ENCODE measurements at regions not wholly inside any gene's neighbourhood (a gene's known extent, or its start where the extent isn't known, plus 50 kb on each side); places are given as distances from the start of the nearest gene placed in this dataset.

DNA sequence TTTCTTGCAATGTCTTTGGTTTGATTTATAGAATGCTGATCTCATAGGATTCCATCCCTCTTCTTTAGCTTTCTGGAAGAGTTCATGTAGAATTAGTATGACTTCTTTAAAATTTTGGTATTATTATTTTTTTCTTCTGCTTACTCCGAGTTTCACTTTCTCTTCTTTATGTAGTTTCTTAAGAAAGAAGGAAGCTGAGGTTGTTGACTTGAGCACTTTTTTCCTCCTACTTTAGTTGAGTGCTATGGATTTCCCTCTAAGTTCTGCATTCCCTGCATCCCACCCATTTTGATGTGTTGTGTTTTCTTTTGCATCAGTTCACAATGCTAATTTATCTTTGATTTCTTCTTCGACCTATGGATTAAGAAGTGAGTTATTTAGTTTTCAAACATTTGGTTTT lies 78.9 kb upstream of the SPRED2 start:
- Mint-ChIP-seq H3K9me3 (peaks cover 6% of the 10 kb centered on the region), H3K36me3 (ENCODE audit: low read depth) (peaks cover 5% of the 10 kb centered on the region), H3K27me3 (ENCODE audit: low read depth) (no peaks in the 10 kb centered on the region), H3K4me3 (no peak overlapping the region), H3K4me1 (no peaks in the 10 kb centered on the region), H3K27ac (ENCODE audit: unreplicated experiment) (no peak overlapping the region)
- no peak for DNase-seq (ENCODE audit: low read depth, low spot score)
- TF ChIP-seq, protein P1, sequence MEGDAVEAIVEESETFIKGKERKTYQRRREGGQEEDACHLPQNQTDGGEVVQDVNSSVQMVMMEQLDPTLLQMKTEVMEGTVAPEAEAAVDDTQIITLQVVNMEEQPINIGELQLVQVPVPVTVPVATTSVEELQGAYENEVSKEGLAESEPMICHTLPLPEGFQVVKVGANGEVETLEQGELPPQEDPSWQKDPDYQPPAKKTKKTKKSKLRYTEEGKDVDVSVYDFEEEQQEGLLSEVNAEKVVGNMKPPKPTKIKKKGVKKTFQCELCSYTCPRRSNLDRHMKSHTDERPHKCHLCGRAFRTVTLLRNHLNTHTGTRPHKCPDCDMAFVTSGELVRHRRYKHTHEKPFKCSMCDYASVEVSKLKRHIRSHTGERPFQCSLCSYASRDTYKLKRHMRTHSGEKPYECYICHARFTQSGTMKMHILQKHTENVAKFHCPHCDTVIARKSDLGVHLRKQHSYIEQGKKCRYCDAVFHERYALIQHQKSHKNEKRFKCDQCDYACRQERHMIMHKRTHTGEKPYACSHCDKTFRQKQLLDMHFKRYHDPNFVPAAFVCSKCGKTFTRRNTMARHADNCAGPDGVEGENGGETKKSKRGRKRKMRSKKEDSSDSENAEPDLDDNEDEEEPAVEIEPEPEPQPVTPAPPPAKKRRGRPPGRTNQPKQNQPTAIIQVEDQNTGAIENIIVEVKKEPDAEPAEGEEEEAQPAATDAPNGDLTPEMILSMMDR (conservative IDR thresholded peaks at IDR 0.05), result no peak

DNA sequence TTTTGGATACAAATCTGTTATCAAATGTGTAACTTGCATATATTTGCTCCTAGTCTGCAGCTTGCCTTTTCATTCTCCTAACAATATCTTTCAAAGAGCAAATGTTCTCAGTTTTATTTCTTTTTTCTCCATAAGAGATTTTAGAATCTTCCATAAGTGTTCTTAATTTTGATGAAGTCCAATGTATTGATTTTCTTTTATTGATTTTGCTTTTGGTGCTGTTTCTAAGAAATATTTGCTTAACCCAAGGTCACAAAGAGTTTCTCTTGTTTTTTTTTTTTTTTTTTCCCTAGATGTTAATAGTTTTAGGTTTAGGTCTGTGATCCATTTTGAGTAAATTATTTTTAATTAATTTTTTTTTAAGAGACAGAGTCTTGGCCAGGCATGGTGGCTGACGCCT lies 75.8 kb upstream of the SPRED2 start:
- H3K4me3 Mint-ChIP-seq, result no peak overlapping the region
- no peaks in the 10 kb centered on the region for H3K4me1 Mint-ChIP-seq
- peaks cover 5% of the 10 kb centered on the region for H3K36me3 Mint-ChIP-seq (ENCODE audit: low read depth)
- TF ChIP-seq, protein P1 (conservative IDR thresholded peaks at IDR 0.05), result no peak
- H3K9me3 Mint-ChIP-seq, result peaks cover 6% of the 10 kb centered on the region
- H3K27ac Mint-ChIP-seq (ENCODE audit: unreplicated experiment), result no peak overlapping the region
- no peak for DNase-seq (ENCODE audit: low read depth, low spot score)
- no peaks in the 10 kb centered on the region for H3K27me3 Mint-ChIP-seq (ENCODE audit: low read depth)

DNA sequence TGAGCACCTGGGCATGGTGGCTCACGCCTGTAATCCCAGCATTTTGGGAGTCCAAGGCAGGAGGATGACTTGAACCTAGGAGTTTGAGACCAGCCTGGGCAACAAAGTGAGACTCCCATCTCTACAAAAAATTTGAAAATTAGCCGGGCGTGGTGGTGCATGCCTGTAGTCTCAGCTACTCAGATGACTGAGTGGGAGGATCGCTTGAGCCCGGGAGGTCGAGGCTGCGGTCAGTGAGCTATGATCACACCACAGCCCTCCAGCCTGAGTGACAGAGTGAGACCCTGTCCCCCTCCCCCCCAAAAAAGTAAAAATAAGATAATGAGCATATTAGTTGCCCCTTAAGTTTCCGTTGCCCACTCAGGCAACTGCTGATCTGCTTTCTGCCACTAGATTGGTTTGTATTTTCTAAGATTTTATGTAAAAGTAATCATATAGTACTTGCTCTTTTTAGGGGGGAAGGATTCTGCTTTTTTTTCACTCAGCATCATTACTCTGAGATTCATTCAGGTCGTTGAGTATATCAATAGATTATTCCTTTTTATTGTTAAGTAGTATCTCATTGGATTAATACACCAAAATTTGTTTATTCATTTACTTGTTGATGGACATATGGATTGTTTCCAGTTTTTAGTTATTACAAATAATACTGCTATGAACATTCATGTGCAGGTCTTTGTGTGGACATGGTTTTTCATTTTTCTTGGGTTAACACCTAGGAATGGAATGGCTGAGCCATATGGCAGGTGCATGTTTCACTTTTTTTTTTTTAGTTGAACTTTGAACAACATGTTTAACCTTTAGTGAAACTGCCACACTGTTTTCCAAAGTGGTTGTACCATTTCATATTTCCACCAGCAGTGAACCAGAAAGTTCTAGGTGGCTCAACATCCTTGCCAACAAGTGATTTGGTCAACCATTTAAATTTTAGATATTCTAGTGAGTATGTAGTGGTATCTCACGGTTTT lies 75.0 kb upstream of the SPRED2 start:
- no peak overlapping the region for H3K27ac Mint-ChIP-seq (ENCODE audit: unreplicated experiment)
- H3K4me1 Mint-ChIP-seq, result no peaks in the 10 kb centered on the region
- peaks cover 5% of the 10 kb centered on the region for H3K36me3 Mint-ChIP-seq (ENCODE audit: low read depth)
- no peak for DNase-seq (ENCODE audit: low read depth, low spot score)
- TF ChIP-seq, protein P1 (conservative IDR thresholded peaks at IDR 0.05), result no peak
- H3K4me3 Mint-ChIP-seq, result no peak overlapping the region
- no peaks in the 10 kb centered on the region for H3K27me3 Mint-ChIP-seq (ENCODE audit: low read depth)
- peaks cover 6% of the 10 kb centered on the region for H3K9me3 Mint-ChIP-seq

DNA sequence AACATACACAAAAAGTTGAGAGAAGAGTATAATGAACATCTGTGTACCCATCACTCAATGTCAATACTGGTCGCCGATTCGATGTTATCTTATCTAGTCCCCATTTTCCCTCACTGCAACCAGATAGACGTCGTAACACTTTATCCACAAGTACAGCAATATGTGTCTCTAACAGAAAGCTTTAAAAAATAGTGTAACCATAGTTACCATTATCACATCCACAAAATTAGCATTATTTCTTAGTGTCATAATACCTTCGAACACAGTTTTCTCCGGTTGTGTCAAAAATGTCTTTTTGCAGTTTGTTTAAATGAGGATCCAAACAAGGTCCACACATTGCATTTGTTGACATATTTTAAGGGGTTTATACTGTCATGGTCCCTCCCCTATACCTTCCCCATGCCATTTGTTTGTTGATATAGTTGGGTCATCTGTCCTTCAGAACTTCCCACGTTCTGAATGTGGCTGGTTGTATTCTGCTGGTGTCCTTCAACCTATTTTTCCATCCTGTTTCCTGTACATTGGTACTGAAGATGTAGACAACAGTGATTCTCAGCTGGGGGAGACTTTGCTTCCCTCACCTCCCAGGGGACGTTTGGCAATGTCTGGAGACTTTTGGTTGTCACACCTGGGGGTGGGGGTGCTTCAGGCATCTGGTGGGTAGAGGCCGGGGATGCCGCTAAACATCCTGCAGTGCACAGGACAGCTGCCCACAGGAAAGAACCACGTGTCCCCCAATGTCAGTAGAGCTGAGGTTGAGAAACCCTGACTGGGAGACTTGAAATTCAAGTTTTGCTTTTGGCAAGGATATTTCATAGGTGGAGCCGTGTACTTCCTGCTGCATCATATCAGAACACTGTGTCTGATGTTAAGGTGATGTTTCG lies 72.7 kb upstream of the SPRED2 start:
- Mint-ChIP-seq H3K4me3 (no peak overlapping the region), H3K27me3 (ENCODE audit: low read depth) (no peaks in the 10 kb centered on the region), H3K36me3 (ENCODE audit: low read depth) (no peaks in the 10 kb centered on the region)

DNA sequence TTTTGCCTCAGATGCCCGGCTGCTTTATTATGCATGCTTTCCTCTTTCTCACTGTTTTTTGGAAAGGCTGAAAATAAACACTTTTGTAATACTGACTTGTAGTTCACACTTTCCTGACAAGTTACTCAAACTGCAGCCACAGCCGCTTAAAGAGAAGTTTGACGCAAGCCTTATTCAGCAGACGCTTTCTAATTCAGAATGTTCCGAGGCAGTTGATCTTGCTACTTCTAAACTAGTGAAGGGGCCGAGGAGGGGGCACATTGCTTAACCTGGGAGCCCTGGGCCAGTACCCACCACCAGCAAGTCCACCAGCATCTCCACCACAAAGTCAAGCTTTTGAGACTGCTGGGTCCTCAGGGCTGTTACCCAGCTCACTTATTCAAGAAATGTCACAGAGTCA lies 71.8 kb upstream of the SPRED2 start:
- TF ChIP-seq, protein P1 (conservative IDR thresholded peaks at IDR 0.05), result no peak
- H3K36me3 Mint-ChIP-seq (ENCODE audit: low read depth), result no peaks in the 10 kb centered on the region
- no peaks in the 10 kb centered on the region for H3K4me1 Mint-ChIP-seq
- H3K27ac Mint-ChIP-seq (ENCODE audit: unreplicated experiment), result no peak overlapping the region
- DNase-seq (ENCODE audit: low read depth, low spot score), result no peak
- H3K4me3 Mint-ChIP-seq, result no peak overlapping the region
- H3K9me3 Mint-ChIP-seq, result peaks cover 3% of the 10 kb centered on the region
- no peaks in the 10 kb centered on the region for H3K27me3 Mint-ChIP-seq (ENCODE audit: low read depth)

More for the DNA sequence above, 72.7 kb upstream of the SPRED2 start:
- H3K9me3 Mint-ChIP-seq, result peaks cover 3% of the 10 kb centered on the region
- DNase-seq (ENCODE audit: low read depth, low spot score), result no peak
- no peak overlapping the region for H3K27ac Mint-ChIP-seq (ENCODE audit: unreplicated experiment)
- H3K4me1 Mint-ChIP-seq, result no peaks in the 10 kb centered on the region
- TF ChIP-seq, protein P1 (conservative IDR thresholded peaks at IDR 0.05), result no peak

All from neural crest cell (in vitro differentiated cells).